Caco-2 (cell line): ENCODE measurements at regions not wholly inside any gene's neighbourhood (a gene's known extent, or its start where the extent isn't known, plus 50 kb on each side); places are given as distances from the start of the nearest gene placed in this dataset.

Source experiments
- BruUV-seq: library from RNA; stranded (reverse); fragments of 400-500 nt; replicated peaks from 2 replicates; lab custom pipeline; 2021; lab: Mats Ljungman, UMichigan
- CTCF ChIA-PET: fragments of 300-600 bp; sonication (Branson Sonifier 250); formaldehyde crosslinking; loops from one replicate; lab custom pipeline; 2022; ENCODE audit warnings: antibody characterized with exemption; lab: Charles Lee
- POLR2A ChIA-PET: fragments of 300-600 bp; sonication (Branson Sonifier 250); formaldehyde crosslinking; loops from one replicate; lab custom pipeline; 2022; ENCODE audit warnings: antibody characterized with exemption; lab: Charles Lee
- DNase-seq, 2 experiments: peaks; one replicate each; pipeline versions ENCODE4 v3.0.0 to v3.0.0-alpha.2; 2020 to 2022
- H3K27me3 ChIP-seq: replicated peaks from 2 replicates; pipeline ENCODE4 v1.6.0; 2011; ENCODE audit warnings: low read length; ENCODE audit not compliant: control insufficient read depth, insufficient read depth
- H3K36me3 ChIP-seq: 2 replicates; pipeline ENCODE4 v1.5.1; 2011; ENCODE audit warnings: low read length; ENCODE audit not compliant: control insufficient read depth, insufficient read depth
- H3K4me1 ChIP-seq: fragments of 250-450 bp; sonication (Bioruptor Pico); 2 replicates; pipeline ENCODE4 v1.5.1; 2020; ENCODE audit warnings: mild to moderate bottlenecking
- H3K4me3 ChIP-seq: 2 replicates; pipeline ENCODE4 v1.5.1; 2011; ENCODE audit warnings: low read depth, mild to moderate bottlenecking, control low read depth, low read length
- H3K9me3 ChIP-seq: fragments of 250-450 bp; sonication (Bioruptor Pico); 2 replicates; pipeline ENCODE4 v1.5.1; 2020; ENCODE audit warnings: mild to moderate bottlenecking, moderate library complexity
- H3K27ac Mint-ChIP-seq: one replicate; pipeline ENCODE4 v1.8.0; 2022; ENCODE audit warnings: mixed read lengths; ENCODE audit not compliant: unreplicated experiment
- H3K27me3 Mint-ChIP-seq: one replicate; pipeline ENCODE4 v1.8.0; 2022; ENCODE audit warnings: mixed read lengths; ENCODE audit not compliant: insufficient read depth, unreplicated experiment
- H3K36me3 Mint-ChIP-seq: one replicate; pipeline ENCODE4 v1.8.0; 2022; ENCODE audit warnings: mild to moderate bottlenecking, mixed read lengths; ENCODE audit not compliant: insufficient read depth, unreplicated experiment
- H3K4me1 Mint-ChIP-seq: one replicate; pipeline ENCODE4 v1.8.0; 2022; ENCODE audit warnings: low read depth, mixed read lengths; ENCODE audit not compliant: unreplicated experiment
- H3K4me3 Mint-ChIP-seq: one replicate; pipeline ENCODE4 v1.8.0; 2022; ENCODE audit warnings: mild to moderate bottlenecking, moderate library complexity, mixed read lengths; ENCODE audit not compliant: unreplicated experiment
- H3K9me3 Mint-ChIP-seq: one replicate; pipeline ENCODE4 v1.8.0; 2022; ENCODE audit warnings: mixed read lengths; ENCODE audit not compliant: unreplicated experiment
- intact Hi-C: fragments of 100-400 bp; cut with micrococcal nuclease; formaldehyde crosslinking; loops from one replicate; pipeline ENCODE4 v1.10.0; 2022; ENCODE audit not compliant: unreplicated experiment
- TF ChIP-seq, protein P1 (sequence below), 2 experiments: fragments of 200-600 bp in 1 of 2; IDR thresholded peaks; 1 replicate in 1 of 2; 2 replicates in 1 of 2; pipeline versions ENCODE4 v1.5.1 to v1.8.0; 2011 to 2022; ENCODE audit warnings: antibody characterized with exemption in 1 of 2, control low read depth in 1 of 2, inconsistent platforms in 1 of 2, low read depth in 1 of 2, low read length in 1 of 2, mild to moderate bottlenecking in 1 of 2, moderate library complexity in 1 of 2; ENCODE audit not compliant: insufficient read depth in 1 of 2, severe bottlenecking in 1 of 2, unreplicated experiment in 1 of 2

DNA sequence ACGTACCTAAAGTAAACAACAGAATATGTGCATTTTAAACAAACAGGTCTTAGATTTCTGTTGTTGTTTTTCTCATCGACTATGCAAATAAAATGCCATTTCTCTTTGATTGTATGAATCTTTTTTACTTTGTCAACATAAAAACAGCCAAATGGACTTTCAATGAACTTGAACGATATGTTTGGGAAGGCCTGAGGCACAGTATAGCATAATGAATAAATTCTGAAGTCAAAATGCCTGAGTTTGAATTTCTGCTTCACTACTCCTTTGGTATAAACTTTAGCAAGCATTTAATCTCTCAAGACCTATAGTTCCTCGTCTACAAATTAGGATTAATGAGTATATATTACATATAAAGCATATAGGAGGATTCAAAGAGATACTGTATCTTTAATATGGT lies 1369.9 kb upstream of the TENM4 start:
- Histone ChIP-seq H3K4me1 (no peaks in the 10 kb centered on the region), H3K4me3 (no peak overlapping the region), H3K36me3 (no peaks in the 10 kb centered on the region), H3K27me3 (no peaks in the 10 kb centered on the region), H3K9me3 (no peaks in the 10 kb centered on the region)
- ChIA-PET POLR2A (no interaction called here), CTCF (no interaction called here)
- Mint-ChIP-seq H3K27me3 (peaks cover 9% of the 10 kb centered on the region), H3K27ac (no peak overlapping the region), H3K36me3 (no peaks in the 10 kb centered on the region), H3K4me3 (no peak overlapping the region), H3K4me1 (no peaks in the 10 kb centered on the region), H3K9me3 (no peaks in the 10 kb centered on the region)
- TF ChIP-seq, protein P1, sequence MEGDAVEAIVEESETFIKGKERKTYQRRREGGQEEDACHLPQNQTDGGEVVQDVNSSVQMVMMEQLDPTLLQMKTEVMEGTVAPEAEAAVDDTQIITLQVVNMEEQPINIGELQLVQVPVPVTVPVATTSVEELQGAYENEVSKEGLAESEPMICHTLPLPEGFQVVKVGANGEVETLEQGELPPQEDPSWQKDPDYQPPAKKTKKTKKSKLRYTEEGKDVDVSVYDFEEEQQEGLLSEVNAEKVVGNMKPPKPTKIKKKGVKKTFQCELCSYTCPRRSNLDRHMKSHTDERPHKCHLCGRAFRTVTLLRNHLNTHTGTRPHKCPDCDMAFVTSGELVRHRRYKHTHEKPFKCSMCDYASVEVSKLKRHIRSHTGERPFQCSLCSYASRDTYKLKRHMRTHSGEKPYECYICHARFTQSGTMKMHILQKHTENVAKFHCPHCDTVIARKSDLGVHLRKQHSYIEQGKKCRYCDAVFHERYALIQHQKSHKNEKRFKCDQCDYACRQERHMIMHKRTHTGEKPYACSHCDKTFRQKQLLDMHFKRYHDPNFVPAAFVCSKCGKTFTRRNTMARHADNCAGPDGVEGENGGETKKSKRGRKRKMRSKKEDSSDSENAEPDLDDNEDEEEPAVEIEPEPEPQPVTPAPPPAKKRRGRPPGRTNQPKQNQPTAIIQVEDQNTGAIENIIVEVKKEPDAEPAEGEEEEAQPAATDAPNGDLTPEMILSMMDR (IDR thresholded peaks at IDR 0.05; ENCODE audit: insufficient read depth in 1 of 2, low read depth in 1 of 2, low read length in 1 of 2, severe bottlenecking in 1 of 2, unreplicated experiment in 1 of 2), result no peak
- intact Hi-C loops, result no loop called here
- BruUV-seq, result no TSS peak
- no peak for DNase-seq

GRCh38 chr11:80798174-80798573 lies 1357.3 kb upstream of the TENM4 start:
- Mint-ChIP-seq H3K9me3 (peaks cover 30% of the 10 kb centered on the region), H3K27ac (no peak overlapping the region), H3K27me3 (no peaks in the 10 kb centered on the region), H3K36me3 (no peaks in the 10 kb centered on the region), H3K4me3 (no peak overlapping the region), H3K4me1 (no peaks in the 10 kb centered on the region)
- DNase-seq, result no peak
- Histone ChIP-seq H3K4me3 (no peak overlapping the region), H3K4me1 (no peaks in the 10 kb centered on the region), H3K27me3 (no peaks in the 10 kb centered on the region), H3K9me3 (peaks cover 10% of the 10 kb centered on the region), H3K36me3 (no peaks in the 10 kb centered on the region)
- ChIA-PET POLR2A (no interaction called here), CTCF (no interaction called here)
- intact Hi-C loops, result no loop called here
- no TSS peak for BruUV-seq
- TF ChIP-seq, protein P1 (IDR thresholded peaks at IDR 0.05; ENCODE audit: insufficient read depth in 1 of 2, low read depth in 1 of 2, low read length in 1 of 2, severe bottlenecking in 1 of 2, unreplicated experiment in 1 of 2), result no peak

GRCh38 chr11:80783561-80783960 lies 1342.7 kb upstream of the TENM4 start:
- Mint-ChIP-seq H3K36me3 (no peaks in the 10 kb centered on the region), H3K27me3 (peaks cover 5% of the 10 kb centered on the region), H3K4me3 (no peak overlapping the region), H3K4me1 (no peaks in the 10 kb centered on the region), H3K9me3 (no peaks in the 10 kb centered on the region), H3K27ac (no peak overlapping the region)
- no peak for DNase-seq
- intact Hi-C loops, result no loop called here
- H3K9me3 ChIP-seq, result no peaks in the 10 kb centered on the region
- no peak overlapping the region for H3K4me3 ChIP-seq
- H3K4me1 ChIP-seq, result no peaks in the 10 kb centered on the region
- H3K36me3 ChIP-seq, result no peaks in the 10 kb centered on the region
- TF ChIP-seq, protein P1 (IDR thresholded peaks at IDR 0.05; ENCODE audit: insufficient read depth in 1 of 2, low read depth in 1 of 2, low read length in 1 of 2, severe bottlenecking in 1 of 2, unreplicated experiment in 1 of 2), result no peak
- ChIA-PET POLR2A (no interaction called here), CTCF (no interaction called here)
- H3K27me3 ChIP-seq, result no peaks in the 10 kb centered on the region
- no TSS peak for BruUV-seq
